Tibial nerve (tissue), 4 donors: ENCODE measurements at regions not wholly inside any gene's neighbourhood (a gene's known extent, or its start where the extent isn't known, plus 50 kb on each side); places are given as distances from the start of the nearest gene placed in this dataset.
A peak's percentile ranks its signal among the peaks of the same experiment; 100 is the strongest.

Experiments
- DNase-seq, 2 donors: peaks; one replicate each; pipeline ENCODE4 v3.0.0-alpha.2; 2019; ENCODE audit warnings: low spot score in 2 of 2
- H3K27ac ChIP-seq, 4 donors: fragments of 200-600 bp; sonication (generic) in 3 of 4; one replicate each; pipeline ENCODE4 v1.5.1; 2017 to 2019; ENCODE audit warnings: mild to moderate bottlenecking in 1 of 4
- H3K27me3 ChIP-seq, 2 donors: fragments of 200-600 bp; sonication (generic) in 1 of 2; one replicate each; pipeline versions ENCODE4 v1.5.1 to v1.6.0; 2017 to 2019
- H3K36me3 ChIP-seq, 3 donors: fragments of 200-600 bp; sonication (generic); one replicate each; pipeline ENCODE4 v1.5.1; 2018 to 2019
- H3K4me1 ChIP-seq, 4 donors: fragments of 200-600 bp; sonication (generic) in 3 of 4; one replicate each; pipeline ENCODE4 v1.5.1; 2017 to 2019
- H3K4me3 ChIP-seq, 4 donors: fragments of 200-600 bp; sonication (generic) in 3 of 4; one replicate each; pipeline ENCODE4 v1.5.1; 2017 to 2019; ENCODE audit warnings: mild to moderate bottlenecking in 1 of 4, moderate library complexity in 1 of 4
- H3K9me3 ChIP-seq, 4 donors: fragments of 200-600 bp; sonication (generic) in 3 of 4; one replicate each; pipeline ENCODE4 v1.5.1; 2017 to 2019
- CTCF ChIP-seq, 5 experiments: fragments of 200-600 bp in 3 of 5; fragments of 450-650 bp in 2 of 5; sonication (generic) in 3 of 5; IDR thresholded peaks; one replicate each; pipeline ENCODE4 v1.5.1; 2016 to 2019; ENCODE audit warnings: antibody characterized with exemption in 5 of 5, mild to moderate bottlenecking in 3 of 5, moderate library complexity in 2 of 5
- EP300 ChIP-seq, 2 donors: sonication (generic); formaldehyde crosslinking; IDR thresholded peaks; one replicate each; pipeline ENCODE4 v1.6.1; 2017; ENCODE audit warnings: antibody characterized with exemption in 2 of 2, mild to moderate bottlenecking in 1 of 2
- POLR2A ChIP-seq, 2 donors: fragments of 450-650 bp; IDR thresholded peaks; one replicate each; pipeline ENCODE4 v1.6.1; 2017; ENCODE audit warnings: antibody characterized with exemption in 2 of 2, mild to moderate bottlenecking in 2 of 2, moderate library complexity in 2 of 2
- WGBS, 2 donors: methylation state at CpG; one replicate each; pipeline ENCODE4 v1.1.5; 2018; 5-methylcytosine and 5-hydroxymethylcytosine counted together

- DNase-seq: no peak
- Histone ChIP-seq H3K27ac (no peak overlapping the region), H3K4me1 (peaks cover 0 to 20% (median 0%) of the 10 kb centered on the region in 4 donors)
These were observed 196.3 kb upstream of the TPM1 start for GRCh38 chr15:62846131-62846804.

GRCh38 chr15:62846805-62847495 is 195.6 kb upstream of the TPM1 start:
- no peak overlapping the region for H3K4me3 ChIP-seq
- no peaks in the 10 kb centered on the region for H3K27me3 ChIP-seq
- no peaks in the 10 kb centered on the region for H3K9me3 ChIP-seq
- peaks cover 0 to 15% (median 0%) of the 10 kb centered on the region in 3 donors for H3K36me3 ChIP-seq
- WGBS, 2 donors: 86 to 87% methylated on average over 8 of the region's 8 CpGs
- no peak for DNase-seq
- no peak for TF ChIP-seq POLR2A (IDR thresholded peaks at IDR 0.05)
- TF ChIP-seq CTCF (IDR thresholded peaks at IDR 0.05): no peak
- no peak for TF ChIP-seq EP300 (IDR thresholded peaks at IDR 0.05)
- H3K4me1 ChIP-seq: peaks cover 0 to 20% (median 0%) of the 10 kb centered on the region in 4 donors
- no peak overlapping the region for H3K27ac ChIP-seq

More at GRCh38 chr15:62846131-62846804, 196.3 kb upstream of the TPM1 start:
- WGBS, 2 donors: 87 to 89% methylated on average over 10 of the region's 10 CpGs
- peaks cover 0 to 22% (median 0%) of the 10 kb centered on the region in 3 donors for H3K36me3 ChIP-seq
- no peak overlapping the region for H3K4me3 ChIP-seq
- no peak for TF ChIP-seq CTCF (IDR thresholded peaks at IDR 0.05)
- no peak for TF ChIP-seq EP300 (IDR thresholded peaks at IDR 0.05)
- TF ChIP-seq POLR2A (IDR thresholded peaks at IDR 0.05): no peak
- H3K27me3 ChIP-seq: no peaks in the 10 kb centered on the region
- no peaks in the 10 kb centered on the region for H3K9me3 ChIP-seq

GRCh38 chr15:62847900-62848489 is 194.6 kb upstream of the TPM1 start:
- WGBS, 2 donors: 77 to 83% methylated on average over 7 of the region's 7 CpGs

GRCh38 chr15:62848632-62849050 is 193.9 kb upstream of the TPM1 start:
- Histone ChIP-seq H3K27ac (no peak overlapping the region), H3K36me3 (peaks cover 0 to 5% (median 0%) of the 10 kb centered on the region in 3 donors), H3K27me3 (no peaks in the 10 kb centered on the region), H3K9me3 (no peaks in the 10 kb centered on the region), H3K4me1 (peaks cover 0 to 25% (median 0%) of the 10 kb centered on the region in 4 donors), H3K4me3 (no peak overlapping the region)
- no peak for DNase-seq
- WGBS, 2 donors: 58 to 64% methylated on average over 5 of the region's 5 CpGs
- TF ChIP-seq POLR2A (IDR thresholded peaks at IDR 0.05): no peak
- no peak for TF ChIP-seq EP300 (IDR thresholded peaks at IDR 0.05)
- TF ChIP-seq CTCF (IDR thresholded peaks at IDR 0.05): no peak

More at GRCh38 chr15:62847900-62848489, 194.6 kb upstream of the TPM1 start:
- H3K9me3 ChIP-seq: no peaks in the 10 kb centered on the region
- TF ChIP-seq EP300 (IDR thresholded peaks at IDR 0.05) (no peak), CTCF (IDR thresholded peaks at IDR 0.05) (peak; percentile 22 to 67 (median 54)), POLR2A (IDR thresholded peaks at IDR 0.05) (no peak)
- peak; percentile 31 to 86 for DNase-seq
- H3K27ac ChIP-seq: no peak overlapping the region
- no peaks in the 10 kb centered on the region for H3K27me3 ChIP-seq
- H3K36me3 ChIP-seq: peaks cover 0 to 5% (median 0%) of the 10 kb centered on the region in 3 donors
- H3K4me1 ChIP-seq: peaks cover 0 to 20% (median 0%) of the 10 kb centered on the region in 4 donors
- no peak overlapping the region for H3K4me3 ChIP-seq
